ENCODE measurements at regions not wholly inside any gene's neighbourhood (a gene's known extent, or its start where the extent isn't known, plus 50 kb on each side); places are given as distances from the start of the nearest gene placed in this dataset.

GRCh38 chrX:14357314-14357713, 172.0 kb upstream of the GLRA2 start:
- no peak overlapping the region for H3K4me3 ChIP-seq (ENCODE audit: low read depth, low read length)
- no peak for TF ChIP-seq CTCF (IDR thresholded peaks at IDR 0.05; ENCODE audit: control insufficient read depth, extremely low read depth, insufficient read depth)
- DNase-seq (ENCODE audit: low read depth) = no peak

- TF ChIP-seq CTCF (IDR thresholded peaks at IDR 0.05; ENCODE audit: control insufficient read depth, extremely low read depth, insufficient read depth) = no peak
- H3K4me3 ChIP-seq (ENCODE audit: low read depth, low read length) = no peak overlapping the region
- DNase-seq (ENCODE audit: low read depth) = no peak
Measured at GRCh38 chrX:14356401-14356800, 172.9 kb upstream of the GLRA2 start.

GRCh38 chrX:14355556-14355955, 173.8 kb upstream of the GLRA2 start:
- no peak overlapping the region for H3K4me3 ChIP-seq (ENCODE audit: low read depth, low read length)
- no peak for TF ChIP-seq CTCF (IDR thresholded peaks at IDR 0.05; ENCODE audit: control insufficient read depth, extremely low read depth, insufficient read depth)
- no peak for DNase-seq (ENCODE audit: low read depth)

- H3K4me3 ChIP-seq (ENCODE audit: low read depth, low read length) = no peak overlapping the region
- no peak for DNase-seq (ENCODE audit: low read depth)
- no peak for TF ChIP-seq CTCF (IDR thresholded peaks at IDR 0.05; ENCODE audit: control insufficient read depth, extremely low read depth, insufficient read depth)
Measured at GRCh38 chrX:14354521-14354920, 174.8 kb upstream of the GLRA2 start.

- no peak overlapping the region for H3K4me3 ChIP-seq (ENCODE audit: low read depth, low read length)
- DNase-seq (ENCODE audit: low read depth) = no peak
- TF ChIP-seq CTCF (IDR thresholded peaks at IDR 0.05; ENCODE audit: control insufficient read depth, extremely low read depth, insufficient read depth) = no peak
Measured at GRCh38 chrX:14352511-14352910, 176.8 kb upstream of the GLRA2 start.

GRCh38 chrX:14351611-14352303, 177.6 kb upstream of the GLRA2 start:
- DNase-seq (ENCODE audit: low read depth) = no peak
- no peak overlapping the region for H3K4me3 ChIP-seq (ENCODE audit: low read depth, low read length)
- no peak for TF ChIP-seq CTCF (IDR thresholded peaks at IDR 0.05; ENCODE audit: control insufficient read depth, extremely low read depth, insufficient read depth)

GRCh38 chrX:14347523-14347922, 181.8 kb upstream of the GLRA2 start:
- TF ChIP-seq CTCF (IDR thresholded peaks at IDR 0.05; ENCODE audit: control insufficient read depth, extremely low read depth, insufficient read depth) = no peak
- H3K4me3 ChIP-seq (ENCODE audit: low read depth, low read length) = no peak overlapping the region
- no peak for DNase-seq (ENCODE audit: low read depth)
